ENCODE measurements at regions not wholly inside any gene's neighbourhood (a gene's known extent, or its start where the extent isn't known, plus 50 kb on each side); places are given as distances from the start of the nearest gene placed in this dataset.

GRCh38 chr13:77480066-77480465, 55.4 kb upstream of the SCEL start:
- no peak for DNase-seq (ENCODE audit: low spot score)
- TF ChIP-seq CTCF (IDR thresholded peaks at IDR 0.05; ENCODE audit: extremely low read depth, missing control alignments): no peak

- DNase-seq (ENCODE audit: low spot score): no peak
- no peak for TF ChIP-seq CTCF (IDR thresholded peaks at IDR 0.05; ENCODE audit: extremely low read depth, missing control alignments)
Observed at GRCh38 chr13:77479326-77479725, 56.2 kb upstream of the SCEL start.

- no peak for DNase-seq (ENCODE audit: low spot score)
- no peak for TF ChIP-seq CTCF (IDR thresholded peaks at IDR 0.05; ENCODE audit: extremely low read depth, missing control alignments)
Observed at GRCh38 chr13:77477299-77477848, 58.1 kb upstream of the SCEL start.

GRCh38 chr13:77476456-77476855, 59.0 kb upstream of the SCEL start:
- DNase-seq (ENCODE audit: low spot score): no peak
- no peak for TF ChIP-seq CTCF (IDR thresholded peaks at IDR 0.05; ENCODE audit: extremely low read depth, missing control alignments)

- no peak for DNase-seq (ENCODE audit: low spot score)
- TF ChIP-seq CTCF (IDR thresholded peaks at IDR 0.05; ENCODE audit: extremely low read depth, missing control alignments): no peak
Observed at GRCh38 chr13:77475345-77476084, 60.0 kb upstream of the SCEL start.

- DNase-seq (ENCODE audit: low spot score): no peak
- TF ChIP-seq CTCF (IDR thresholded peaks at IDR 0.05; ENCODE audit: extremely low read depth, missing control alignments): no peak
Observed at GRCh38 chr13:77470986-77471385, 64.5 kb upstream of the SCEL start.

- TF ChIP-seq CTCF (IDR thresholded peaks at IDR 0.05; ENCODE audit: extremely low read depth, missing control alignments): no peak
- DNase-seq (ENCODE audit: low spot score): no peak
Observed at GRCh38 chr13:77466753-77467422, 68.6 kb upstream of the SCEL start.
